Tibial nerve (tissue), 3 donors: ENCODE measurements at regions not wholly inside any gene's neighbourhood (a gene's known extent, or its start where the extent isn't known, plus 50 kb on each side); places are given as distances from the start of the nearest gene placed in this dataset.

Experiments
- POLR2A ChIP-seq, 2 donors: fragments of 450-650 bp; IDR thresholded peaks; one replicate each; pipeline ENCODE4 v1.6.1; 2017; ENCODE audit warnings: antibody characterized with exemption in 2 of 2, mild to moderate bottlenecking in 2 of 2, moderate library complexity in 2 of 2
- TF ChIP-seq, protein P1 (sequence below), 5 experiments: fragments of 200-600 bp in 3 of 5; fragments of 450-650 bp in 2 of 5; sonication (generic) in 3 of 5; IDR thresholded peaks; one replicate each; pipeline ENCODE4 v1.5.1; 2016 to 2019; ENCODE audit warnings: antibody characterized with exemption in 5 of 5, mild to moderate bottlenecking in 3 of 5, moderate library complexity in 2 of 5

DNA sequence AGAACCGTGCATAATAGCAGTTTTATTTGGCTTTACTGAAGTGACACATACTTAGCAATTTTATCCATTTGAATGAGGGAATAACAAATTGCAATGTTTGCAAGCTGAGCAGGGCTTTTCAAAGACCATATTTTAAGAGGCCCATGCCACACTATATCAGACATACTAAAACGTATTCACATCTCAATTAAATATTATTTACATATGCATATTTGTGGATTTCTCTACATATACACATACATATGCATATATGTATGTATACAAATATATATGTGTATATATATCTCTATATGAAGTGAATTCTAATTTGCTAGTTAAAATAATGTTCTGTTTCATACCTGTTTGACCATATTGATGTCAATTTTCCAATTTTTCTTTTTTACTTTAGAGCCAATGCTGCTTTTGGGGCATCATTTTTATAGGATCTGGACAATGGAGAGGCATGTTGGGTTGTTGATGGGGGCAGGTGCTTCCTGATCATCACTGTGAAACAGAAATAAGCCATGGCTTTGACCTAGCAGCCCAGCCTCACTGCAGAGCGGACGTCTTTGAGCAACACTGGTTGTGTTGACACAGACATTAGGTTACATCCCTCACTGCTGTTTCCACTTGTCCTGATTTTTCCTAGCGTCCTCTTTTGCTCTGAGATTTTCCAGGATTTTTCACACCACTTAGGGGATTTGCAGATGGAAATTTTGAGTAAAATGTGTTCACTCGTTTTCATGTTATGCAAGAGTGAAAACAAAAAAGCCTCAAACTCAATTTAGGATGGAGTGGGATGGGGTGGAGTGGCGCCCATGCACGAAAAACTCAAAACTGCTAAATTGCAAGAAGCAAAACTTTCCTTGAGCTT is 56.9 kb downstream of the RDH14 start:
- TF ChIP-seq, protein P1, sequence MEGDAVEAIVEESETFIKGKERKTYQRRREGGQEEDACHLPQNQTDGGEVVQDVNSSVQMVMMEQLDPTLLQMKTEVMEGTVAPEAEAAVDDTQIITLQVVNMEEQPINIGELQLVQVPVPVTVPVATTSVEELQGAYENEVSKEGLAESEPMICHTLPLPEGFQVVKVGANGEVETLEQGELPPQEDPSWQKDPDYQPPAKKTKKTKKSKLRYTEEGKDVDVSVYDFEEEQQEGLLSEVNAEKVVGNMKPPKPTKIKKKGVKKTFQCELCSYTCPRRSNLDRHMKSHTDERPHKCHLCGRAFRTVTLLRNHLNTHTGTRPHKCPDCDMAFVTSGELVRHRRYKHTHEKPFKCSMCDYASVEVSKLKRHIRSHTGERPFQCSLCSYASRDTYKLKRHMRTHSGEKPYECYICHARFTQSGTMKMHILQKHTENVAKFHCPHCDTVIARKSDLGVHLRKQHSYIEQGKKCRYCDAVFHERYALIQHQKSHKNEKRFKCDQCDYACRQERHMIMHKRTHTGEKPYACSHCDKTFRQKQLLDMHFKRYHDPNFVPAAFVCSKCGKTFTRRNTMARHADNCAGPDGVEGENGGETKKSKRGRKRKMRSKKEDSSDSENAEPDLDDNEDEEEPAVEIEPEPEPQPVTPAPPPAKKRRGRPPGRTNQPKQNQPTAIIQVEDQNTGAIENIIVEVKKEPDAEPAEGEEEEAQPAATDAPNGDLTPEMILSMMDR (IDR thresholded peaks at IDR 0.05), result no peak
- TF ChIP-seq POLR2A (IDR thresholded peaks at IDR 0.05), result no peak
